ENCODE measurements at regions not wholly inside any gene's neighbourhood (a gene's known extent, or its start where the extent isn't known, plus 50 kb on each side); places are given as distances from the start of the nearest gene placed in this dataset.

DNA sequence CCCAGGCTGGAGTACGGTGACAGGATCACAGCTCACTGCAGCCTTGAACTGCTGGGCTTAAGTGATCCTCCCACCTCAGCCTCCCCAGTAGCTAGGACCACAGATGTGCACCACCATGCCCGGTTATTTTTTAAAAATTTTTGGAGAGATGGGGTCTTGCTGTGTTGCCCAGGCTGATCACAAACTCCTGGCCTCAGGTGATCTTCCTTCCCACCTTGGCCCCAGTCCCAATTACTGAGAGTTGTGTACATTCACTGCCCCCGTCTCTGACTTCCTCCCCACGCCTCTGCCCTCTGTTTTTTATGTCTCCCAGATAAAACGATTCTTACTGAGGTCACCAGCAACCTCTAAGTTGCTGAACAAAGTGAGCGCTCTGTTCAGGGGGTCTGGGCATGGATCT lies 87.7 kb downstream of the LINGO1 start:
- no peaks in the 10 kb centered on the region for H3K9me1 ChIP-seq (ENCODE audit: control insufficient read depth, insufficient read depth, low read length)
- no peak overlapping the region for H3K27ac ChIP-seq (ENCODE audit: extremely low read depth, low read depth, low read length)
- H3K4me2 ChIP-seq (ENCODE audit: insufficient read depth, low read length): no peak overlapping the region
- 11% methylated on average over 6 of the region's 6 CpGs for WGBS (ENCODE audit: insufficient coverage, low coverage, missing lambda C conversion rate)
- in situ Hi-C loops (cut with MboI): no loop called here
- ChIA-PET POLR2A (no interaction called here), CTCF (ENCODE audit: low intra/inter-chr PET ratio) (interaction anchor here (0.7 kb wide), 1 partner anchor 427 kb away, joined by 5 read pairs; no protein-coding TSS in a partner anchor)
- TF ChIP-seq ZNF121 (CRISPR knock-in tag; conservative IDR thresholded peaks at IDR 0.05) (peak; percentile 60; the same call in 1 of the 2 replicates), SPI1 (IDR thresholded peaks at IDR 0.05; ENCODE audit: borderline replicate concordance, low read depth, low read length) (0 out of 2 replicates have a peak, but pooled peaks have one; percentile 6), POLR2H (tag; IDR thresholded peaks at IDR 0.05; ENCODE audit: low read depth) (no peak), POLR3A (IDR thresholded peaks at IDR 0.05; ENCODE audit: borderline replicate concordance, extremely low read depth, insufficient read depth, insufficient read length) (no peak)
- peaks cover 0 to 34% of the 10 kb centered on the region in 2 experiments; a peak in 4 of 5 replicates for H3K4me1 ChIP-seq (replicated peaks in 1 of 2; ENCODE audit: control insufficient read depth in 2 of 2, insufficient read depth in 2 of 2, low read length in 2 of 2)
- BruUV-seq (replicated peaks): no TSS peak
- no peaks in the 10 kb centered on the region for H3K27me3 ChIP-seq (ENCODE audit: control insufficient read depth in 2 of 2, insufficient read depth in 2 of 2, low read length in 2 of 2)
- H2AFZ ChIP-seq (ENCODE audit: low read depth, low read length): no peak overlapping the region
- no peaks in the 10 kb centered on the region for H3K9me3 ChIP-seq (replicated peaks; ENCODE audit: control insufficient read depth, insufficient read depth, low read depth, low read length)
- FAIRE-seq (no peak), DNase-seq (ENCODE audit: extremely low read depth in 1 of 4, low spot score in 3 of 4) (no peak), ATAC-seq (no peak)
- H3K4me3 ChIP-seq: no peak overlapping the region
- intact Hi-C loops (cut with micrococcal nuclease): loop anchor here (5.0 kb wide), 1 partner anchor 518 kb away; no protein-coding TSS in a partner anchor
- H3K79me2 ChIP-seq (ENCODE audit: control insufficient read depth, insufficient read depth, low read length): no peaks in the 10 kb centered on the region
- no peaks in the 10 kb centered on the region; the same call in 1 of the 2 replicates for H4K20me1 ChIP-seq (replicated peaks; ENCODE audit: control insufficient read depth, insufficient read depth, low read length)
- H3K9ac ChIP-seq (ENCODE audit: insufficient read depth in 1 of 2, low read depth in 2 of 2, low read length in 2 of 2): no peak overlapping the region
- H3K36me3 ChIP-seq (ENCODE audit: control insufficient read depth, insufficient read depth, low read length): no peaks in the 10 kb centered on the region

- H3K27ac ChIP-seq (ENCODE audit: extremely low read depth, low read depth, low read length): no peak overlapping the region
- H3K9me1 ChIP-seq (ENCODE audit: control insufficient read depth, insufficient read depth, low read length): no peaks in the 10 kb centered on the region
- 26% methylated on average over 8 of the region's 8 CpGs for WGBS (ENCODE audit: insufficient coverage, low coverage, missing lambda C conversion rate)
- H3K4me2 ChIP-seq (ENCODE audit: insufficient read depth, low read length): no peak overlapping the region
- H3K36me3 ChIP-seq (ENCODE audit: control insufficient read depth, insufficient read depth, low read length): no peaks in the 10 kb centered on the region
- DNase-seq (ENCODE audit: extremely low read depth in 1 of 4, low spot score in 3 of 4) (no peak), FAIRE-seq (no peak), ATAC-seq (no peak)
- POLR2A ChIA-PET: interaction anchor here (0.7 to 1.4 kb wide), 3 partner anchors 11 to 25 kb away, joined by 3 to 4 read pairs (median 3); no protein-coding TSS in a partner anchor
- H3K4me1 ChIP-seq (replicated peaks in 1 of 2; ENCODE audit: control insufficient read depth in 2 of 2, insufficient read depth in 2 of 2, low read length in 2 of 2): peaks cover 0 to 31% of the 10 kb centered on the region in 2 experiments; a peak in 4 of 5 replicates
- H3K9ac ChIP-seq (ENCODE audit: insufficient read depth in 1 of 2, low read depth in 2 of 2, low read length in 2 of 2): no peak overlapping the region
- H2AFZ ChIP-seq (ENCODE audit: low read depth, low read length): peak overlapping the region; percentile 93; the same call in 1 of the 2 replicates
- H3K79me2 ChIP-seq (ENCODE audit: control insufficient read depth, insufficient read depth, low read length): no peaks in the 10 kb centered on the region
- intact Hi-C loops (cut with micrococcal nuclease): no loop called here
- H4K20me1 ChIP-seq (replicated peaks; ENCODE audit: control insufficient read depth, insufficient read depth, low read length): no peaks in the 10 kb centered on the region; the same call in 1 of the 2 replicates
- in situ Hi-C loops (cut with MboI): loop anchor here (5.0 kb wide), 1 partner anchor 517 kb away; no protein-coding TSS in a partner anchor
- TF ChIP-seq ZNF589 (CRISPR knock-in tag; IDR thresholded peaks at IDR 0.05; ENCODE audit: low read depth) (no peak), ZNF655 (CRISPR knock-in tag; IDR thresholded peaks at IDR 0.05) (no peak), CHCHD3 (CRISPR knock-in tag; IDR thresholded peaks at IDR 0.05) (no peak), EWSR1 (IDR thresholded peaks at IDR 0.05; ENCODE audit: borderline replicate concordance, low read depth, partially characterized antibody) (no peak), HNRNPH1 (optimal IDR thresholded peaks at IDR 0.05; ENCODE audit: low read depth, low read length) (no peak)
- CTCF ChIA-PET (ENCODE audit: low intra/inter-chr PET ratio): interaction anchor here (0.5 to 2.7 kb wide), 7 partner anchors 30 to 520 kb away, joined by 3 to 36 read pairs (median 9); no protein-coding TSS in a partner anchor
- H3K4me3 ChIP-seq: no peak overlapping the region
- no peaks in the 10 kb centered on the region for H3K9me3 ChIP-seq (replicated peaks; ENCODE audit: control insufficient read depth, insufficient read depth, low read depth, low read length)
- H3K27me3 ChIP-seq (ENCODE audit: control insufficient read depth in 2 of 2, insufficient read depth in 2 of 2, low read length in 2 of 2): no peaks in the 10 kb centered on the region
- BruUV-seq (replicated peaks): no TSS peak
Measured at GRCh38 chr15:77544162-77544561, 88.5 kb downstream of the LINGO1 start.

All from K562 (cell line).